WTC11 (cell line): ENCODE measurements at regions not wholly inside any gene's neighbourhood (a gene's known extent, or its start where the extent isn't known, plus 50 kb on each side); places are given as distances from the start of the nearest gene placed in this dataset.

Experiments
- ATAC-seq: fragments of 200-7000 bp; cut with Tn5 transposase; 2 replicates; pipeline ENCODE4 v1.10.0; 2021; ENCODE audit warnings: mild to moderate bottlenecking, moderate library complexity
- CTCF ChIA-PET: fragments of 300-600 bp; sonication (Branson Sonifier 250); formaldehyde crosslinking; loops from one replicate; lab custom pipeline; 2021; ENCODE audit warnings: antibody characterized with exemption; lab: Charles Lee
- POLR2A ChIA-PET: fragments of 350-600 bp; sonication (Branson Sonifier 250); formaldehyde crosslinking; loops from one replicate; lab custom pipeline; 2021; ENCODE audit warnings: antibody characterized with exemption; lab: Charles Lee
- DNase-seq: peaks from one replicate; pipeline ENCODE4 v3.0.0; 2021; ENCODE audit warnings: low spot score
- H3K27ac Mint-ChIP-seq: 2 replicates; pipeline ENCODE4 v1.8.0; 2021; ENCODE audit warnings: mixed read lengths
- H3K27me3 Mint-ChIP-seq: 2 replicates; pipeline ENCODE4 v1.8.0; 2021; ENCODE audit warnings: low read depth, mild to moderate bottlenecking, moderate library complexity, mixed read lengths
- H3K36me3 Mint-ChIP-seq: 2 replicates; pipeline ENCODE4 v1.8.0; 2021; ENCODE audit warnings: mixed read lengths
- H3K4me1 Mint-ChIP-seq: 2 replicates; pipeline ENCODE4 v1.8.0; 2022; ENCODE audit warnings: mixed read lengths
- H3K4me3 Mint-ChIP-seq: 2 replicates; pipeline ENCODE4 v1.8.0; 2021; ENCODE audit warnings: mild to moderate bottlenecking, moderate library complexity, mixed read lengths
- H3K9me3 Mint-ChIP-seq: 2 replicates; pipeline ENCODE4 v1.8.0; 2021; ENCODE audit warnings: mixed read lengths
- CREB1 ChIP-seq: sonication (generic); formaldehyde crosslinking; IDR thresholded peaks from 2 replicates; pipeline ENCODE4 v1.8.0; 2023; ENCODE audit warnings: mild to moderate bottlenecking, missing genetic modification reagents
- ETV6 ChIP-seq: sonication (generic); formaldehyde crosslinking; IDR thresholded peaks from 2 replicates; pipeline ENCODE4 v1.8.1; 2022; ENCODE audit warnings: mild to moderate bottlenecking, missing genetic modification reagents
- FOXP1 ChIP-seq: sonication (generic); formaldehyde crosslinking; IDR thresholded peaks from 2 replicates; pipeline ENCODE4 v1.8.0; 2022; ENCODE audit warnings: missing genetic modification reagents, mild to moderate bottlenecking, moderate library complexity, borderline replicate concordance
- KAT7 ChIP-seq: sonication (generic); formaldehyde crosslinking; IDR thresholded peaks from 2 replicates; pipeline ENCODE4 v1.8.1; 2023; ENCODE audit warnings: missing genetic modification reagents, mild to moderate bottlenecking, borderline replicate concordance
- SP1 ChIP-seq: sonication (generic); formaldehyde crosslinking; conservative IDR thresholded peaks from 2 replicates; pipeline ENCODE4 v1.8.1; 2022; ENCODE audit warnings: missing genetic modification reagents
- ZNF232 ChIP-seq: sonication (generic); formaldehyde crosslinking; IDR thresholded peaks from 2 replicates; pipeline ENCODE4 v1.8.0; 2022; ENCODE audit warnings: mild to moderate bottlenecking, missing genetic modification reagents
- ZNF423 ChIP-seq: fragments of 250-450 bp; sonication (Bioruptor Pico); IDR thresholded peaks from 2 replicates; pipeline ENCODE4 v2.1.2; 2022; ENCODE audit warnings: mild to moderate bottlenecking, moderate library complexity
- TF ChIP-seq, protein P1 (sequence below): sonication (generic); formaldehyde crosslinking; IDR thresholded peaks from 2 replicates; pipeline ENCODE4 v1.8.1; 2023; ENCODE audit warnings: mild to moderate bottlenecking, missing genetic modification reagents, moderate library complexity
- TF ChIP-seq, protein P2 (sequence below): sonication (generic); formaldehyde crosslinking; IDR thresholded peaks from 2 replicates; pipeline ENCODE4 v1.8.0; 2022; ENCODE audit warnings: mild to moderate bottlenecking, missing genetic modification reagents
- TF ChIP-seq, protein P3 (sequence below): sonication (generic); formaldehyde crosslinking; IDR thresholded peaks from 2 replicates; pipeline ENCODE4 v1.8.0; 2023; ENCODE audit warnings: missing genetic modification reagents, mild to moderate bottlenecking, borderline replicate concordance
- TF ChIP-seq, protein P4 (sequence below): sonication (generic); formaldehyde crosslinking; IDR thresholded peaks from 2 replicates; pipeline ENCODE4 v1.8.1; 2023; ENCODE audit warnings: mild to moderate bottlenecking, moderate library complexity, missing genetic modification reagents
- TF ChIP-seq, protein P5 (sequence below): sonication (generic); formaldehyde crosslinking; IDR thresholded peaks from 2 replicates; pipeline ENCODE4 v1.8.0; 2022; ENCODE audit warnings: mild to moderate bottlenecking, missing genetic modification reagents
- TF ChIP-seq, protein P6 (sequence below): sonication (generic); formaldehyde crosslinking; IDR thresholded peaks from 2 replicates; pipeline ENCODE4 v1.8.1; 2022; ENCODE audit warnings: mild to moderate bottlenecking, moderate library complexity, missing genetic modification reagents
- TF ChIP-seq, protein P7 (sequence below): fragments of 250-450 bp; sonication (Bioruptor Pico); IDR thresholded peaks from 2 replicates; pipeline ENCODE4 v1.9.0; 2021; ENCODE audit warnings: mild to moderate bottlenecking

DNA sequence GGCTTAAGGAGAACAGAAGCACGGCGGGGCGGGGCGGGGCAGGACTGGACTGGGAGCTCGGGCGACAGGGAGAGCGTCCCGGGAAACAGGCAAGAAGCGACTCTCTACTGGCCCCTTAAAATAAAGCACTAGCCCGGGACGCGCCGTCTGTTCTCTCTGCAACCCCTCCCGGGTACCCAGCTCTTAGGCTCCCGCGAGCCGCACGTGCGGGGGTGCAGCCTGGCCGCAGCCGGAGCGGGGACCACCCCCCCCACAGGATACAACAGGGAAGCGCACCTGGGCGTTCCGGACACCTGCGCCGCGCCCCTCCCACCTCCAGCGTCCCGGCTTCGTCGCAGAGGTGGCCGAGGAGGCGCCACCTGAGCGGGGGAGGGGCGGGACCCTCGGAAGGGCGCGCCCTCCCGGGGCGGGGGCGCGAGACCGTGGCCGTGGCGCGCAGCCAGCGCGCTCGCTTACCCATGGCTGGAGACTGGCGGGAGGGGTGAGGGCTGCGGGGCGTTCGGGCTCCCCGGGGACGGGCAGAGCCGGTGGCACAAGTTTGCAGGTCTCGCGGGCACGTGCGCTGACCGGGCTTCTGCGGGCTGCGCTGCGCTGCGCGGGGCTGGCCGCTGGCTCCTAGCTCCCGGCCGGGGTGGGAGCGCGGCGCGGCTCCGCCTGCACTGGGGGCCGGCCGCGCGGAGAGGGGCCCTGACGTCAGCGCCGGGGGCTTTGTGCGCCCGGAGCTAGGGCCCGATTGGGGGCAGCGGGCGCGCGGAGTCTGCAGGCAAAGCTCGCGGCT, 91.5 kb downstream of the GEMIN8 start:
- DNase-seq (peak; percentile 75), ATAC-seq (peak; percentile 67)
- ChIA-PET POLR2A (interaction anchor here (0.6 to 2.2 kb wide), 4 partner anchors 91 to 1299 kb away, joined by 3 to 23 read pairs (median 3); partner anchors contain the start of gene GEMIN8), CTCF (interaction anchor here (0.6 to 1.6 kb wide), 4 partner anchors 27 to 174 kb away, joined by 3 to 4 read pairs (median 3); no protein-coding TSS in a partner anchor)
- Mint-ChIP-seq H3K4me3 (peak overlapping the region; percentile 82), H3K27ac (peak overlapping the region; percentile 97), H3K4me1 (peaks cover 57% of the 10 kb centered on the region), H3K36me3 (peaks cover 10% of the 10 kb centered on the region; the same call in 1 of the 2 replicates), H3K9me3 (no peaks in the 10 kb centered on the region), H3K27me3 (no peaks in the 10 kb centered on the region)
- TF ChIP-seq, protein P1, sequence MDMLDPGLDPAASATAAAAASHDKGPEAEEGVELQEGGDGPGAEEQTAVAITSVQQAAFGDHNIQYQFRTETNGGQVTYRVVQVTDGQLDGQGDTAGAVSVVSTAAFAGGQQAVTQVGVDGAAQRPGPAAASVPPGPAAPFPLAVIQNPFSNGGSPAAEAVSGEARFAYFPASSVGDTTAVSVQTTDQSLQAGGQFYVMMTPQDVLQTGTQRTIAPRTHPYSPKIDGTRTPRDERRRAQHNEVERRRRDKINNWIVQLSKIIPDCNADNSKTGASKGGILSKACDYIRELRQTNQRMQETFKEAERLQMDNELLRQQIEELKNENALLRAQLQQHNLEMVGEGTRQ: peak; percentile 52; the same call in 1 of the 2 replicates
- TF ChIP-seq ETV6 (peak; percentile 65), CREB1 (CRISPR knock-in tag) (no peak), ZNF232 (CRISPR knock-in tag) (no peak), ZNF423 (CRISPR knock-in tag) (peak; percentile 14; the same call in 1 of the 2 replicates), FOXP1 (CRISPR knock-in tag) (peak; percentile 67; the same call in 1 of the 2 replicates), KAT7 (no peak), SP1 (peak; percentile 37; the same call in 1 of the 2 replicates)
- TF ChIP-seq, protein P2, sequence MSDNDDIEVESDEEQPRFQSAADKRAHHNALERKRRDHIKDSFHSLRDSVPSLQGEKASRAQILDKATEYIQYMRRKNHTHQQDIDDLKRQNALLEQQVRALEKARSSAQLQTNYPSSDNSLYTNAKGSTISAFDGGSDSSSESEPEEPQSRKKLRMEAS (CRISPR knock-in tag): peak; percentile 73; the same call in 1 of the 2 replicates
- TF ChIP-seq, protein P3, sequence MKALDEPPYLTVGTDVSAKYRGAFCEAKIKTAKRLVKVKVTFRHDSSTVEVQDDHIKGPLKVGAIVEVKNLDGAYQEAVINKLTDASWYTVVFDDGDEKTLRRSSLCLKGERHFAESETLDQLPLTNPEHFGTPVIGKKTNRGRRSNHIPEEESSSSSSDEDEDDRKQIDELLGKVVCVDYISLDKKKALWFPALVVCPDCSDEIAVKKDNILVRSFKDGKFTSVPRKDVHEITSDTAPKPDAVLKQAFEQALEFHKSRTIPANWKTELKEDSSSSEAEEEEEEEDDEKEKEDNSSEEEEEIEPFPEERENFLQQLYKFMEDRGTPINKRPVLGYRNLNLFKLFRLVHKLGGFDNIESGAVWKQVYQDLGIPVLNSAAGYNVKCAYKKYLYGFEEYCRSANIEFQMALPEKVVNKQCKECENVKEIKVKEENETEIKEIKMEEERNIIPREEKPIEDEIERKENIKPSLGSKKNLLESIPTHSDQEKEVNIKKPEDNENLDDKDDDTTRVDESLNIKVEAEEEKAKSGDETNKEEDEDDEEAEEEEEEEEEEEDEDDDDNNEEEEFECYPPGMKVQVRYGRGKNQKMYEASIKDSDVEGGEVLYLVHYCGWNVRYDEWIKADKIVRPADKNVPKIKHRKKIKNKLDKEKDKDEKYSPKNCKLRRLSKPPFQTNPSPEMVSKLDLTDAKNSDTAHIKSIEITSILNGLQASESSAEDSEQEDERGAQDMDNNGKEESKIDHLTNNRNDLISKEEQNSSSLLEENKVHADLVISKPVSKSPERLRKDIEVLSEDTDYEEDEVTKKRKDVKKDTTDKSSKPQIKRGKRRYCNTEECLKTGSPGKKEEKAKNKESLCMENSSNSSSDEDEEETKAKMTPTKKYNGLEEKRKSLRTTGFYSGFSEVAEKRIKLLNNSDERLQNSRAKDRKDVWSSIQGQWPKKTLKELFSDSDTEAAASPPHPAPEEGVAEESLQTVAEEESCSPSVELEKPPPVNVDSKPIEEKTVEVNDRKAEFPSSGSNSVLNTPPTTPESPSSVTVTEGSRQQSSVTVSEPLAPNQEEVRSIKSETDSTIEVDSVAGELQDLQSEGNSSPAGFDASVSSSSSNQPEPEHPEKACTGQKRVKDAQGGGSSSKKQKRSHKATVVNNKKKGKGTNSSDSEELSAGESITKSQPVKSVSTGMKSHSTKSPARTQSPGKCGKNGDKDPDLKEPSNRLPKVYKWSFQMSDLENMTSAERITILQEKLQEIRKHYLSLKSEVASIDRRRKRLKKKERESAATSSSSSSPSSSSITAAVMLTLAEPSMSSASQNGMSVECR (CRISPR knock-in tag): no peak
- TF ChIP-seq, protein P4, sequence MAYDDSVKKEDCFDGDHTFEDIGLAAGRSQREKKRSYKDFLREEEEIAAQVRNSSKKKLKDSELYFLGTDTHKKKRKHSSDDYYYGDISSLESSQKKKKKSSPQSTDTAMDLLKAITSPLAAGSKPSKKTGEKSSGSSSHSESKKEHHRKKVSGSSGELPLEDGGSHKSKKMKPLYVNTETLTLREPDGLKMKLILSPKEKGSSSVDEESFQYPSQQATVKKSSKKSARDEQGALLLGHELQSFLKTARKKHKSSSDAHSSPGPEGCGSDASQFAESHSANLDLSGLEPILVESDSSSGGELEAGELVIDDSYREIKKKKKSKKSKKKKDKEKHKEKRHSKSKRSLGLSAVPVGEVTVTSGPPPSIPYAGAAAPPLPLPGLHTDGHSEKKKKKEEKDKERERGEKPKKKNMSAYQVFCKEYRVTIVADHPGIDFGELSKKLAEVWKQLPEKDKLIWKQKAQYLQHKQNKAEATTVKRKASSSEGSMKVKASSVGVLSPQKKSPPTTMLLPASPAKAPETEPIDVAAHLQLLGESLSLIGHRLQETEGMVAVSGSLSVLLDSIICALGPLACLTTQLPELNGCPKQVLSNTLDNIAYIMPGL (CRISPR knock-in tag): peak; percentile 54; the same call in 1 of the 2 replicates
- TF ChIP-seq, protein P5, sequence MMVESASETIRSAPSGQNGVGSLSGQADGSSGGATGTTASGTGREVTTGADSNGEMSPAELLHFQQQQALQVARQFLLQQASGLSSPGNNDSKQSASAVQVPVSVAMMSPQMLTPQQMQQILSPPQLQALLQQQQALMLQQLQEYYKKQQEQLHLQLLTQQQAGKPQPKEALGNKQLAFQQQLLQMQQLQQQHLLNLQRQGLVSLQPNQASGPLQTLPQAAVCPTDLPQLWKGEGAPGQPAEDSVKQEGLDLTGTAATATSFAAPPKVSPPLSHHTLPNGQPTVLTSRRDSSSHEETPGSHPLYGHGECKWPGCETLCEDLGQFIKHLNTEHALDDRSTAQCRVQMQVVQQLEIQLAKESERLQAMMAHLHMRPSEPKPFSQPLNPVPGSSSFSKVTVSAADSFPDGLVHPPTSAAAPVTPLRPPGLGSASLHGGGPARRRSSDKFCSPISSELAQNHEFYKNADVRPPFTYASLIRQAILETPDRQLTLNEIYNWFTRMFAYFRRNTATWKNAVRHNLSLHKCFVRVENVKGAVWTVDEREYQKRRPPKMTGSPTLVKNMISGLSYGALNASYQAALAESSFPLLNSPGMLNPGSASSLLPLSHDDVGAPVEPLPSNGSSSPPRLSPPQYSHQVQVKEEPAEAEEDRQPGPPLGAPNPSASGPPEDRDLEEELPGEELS (CRISPR knock-in tag): peak; percentile 70
- TF ChIP-seq, protein P6, sequence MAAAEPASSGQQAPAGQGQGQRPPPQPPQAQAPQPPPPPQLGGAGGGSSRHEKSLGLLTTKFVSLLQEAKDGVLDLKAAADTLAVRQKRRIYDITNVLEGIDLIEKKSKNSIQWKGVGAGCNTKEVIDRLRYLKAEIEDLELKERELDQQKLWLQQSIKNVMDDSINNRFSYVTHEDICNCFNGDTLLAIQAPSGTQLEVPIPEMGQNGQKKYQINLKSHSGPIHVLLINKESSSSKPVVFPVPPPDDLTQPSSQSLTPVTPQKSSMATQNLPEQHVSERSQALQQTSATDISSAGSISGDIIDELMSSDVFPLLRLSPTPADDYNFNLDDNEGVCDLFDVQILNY (CRISPR knock-in tag): peak; percentile 42; the same call in 1 of the 2 replicates
- TF ChIP-seq, protein P7, sequence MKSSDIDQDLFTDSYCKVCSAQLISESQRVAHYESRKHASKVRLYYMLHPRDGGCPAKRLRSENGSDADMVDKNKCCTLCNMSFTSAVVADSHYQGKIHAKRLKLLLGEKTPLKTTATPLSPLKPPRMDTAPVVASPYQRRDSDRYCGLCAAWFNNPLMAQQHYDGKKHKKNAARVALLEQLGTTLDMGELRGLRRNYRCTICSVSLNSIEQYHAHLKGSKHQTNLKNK (CRISPR knock-in tag): no peak
